ENCODE measurements at regions not wholly inside any gene's neighbourhood (a gene's known extent, or its start where the extent isn't known, plus 50 kb on each side); places are given as distances from the start of the nearest gene placed in this dataset.

GRCh38 chr4:114115526-114115925 lies 136.1 kb upstream of the ARSJ start:
- ATAC-seq (ENCODE audit: insufficient read depth, low FRiP score) (no peak), DNase-seq (no peak)
- H3K9ac ChIP-seq (ENCODE audit: insufficient read depth in 1 of 2, low read length in 2 of 2) = no peak overlapping the region
- no peaks in the 10 kb centered on the region for H3K4me1 ChIP-seq (ENCODE audit: control insufficient read depth in 5 of 5, insufficient read depth in 5 of 5, low read length in 5 of 5)
- no peak overlapping the region for H3K27ac ChIP-seq (ENCODE audit: low read depth in 1 of 2, low read length in 1 of 2)
- WGBS, 2 donors = 62 to 67% methylated on average over 2 of the region's 2 CpGs
- H3K4me3 ChIP-seq = no peak overlapping the region
- H3K9me3 ChIP-seq (ENCODE audit: control insufficient read depth in 4 of 4, insufficient read depth in 3 of 4, low read length in 3 of 4) = no peaks in the 10 kb centered on the region
- H3K36me3 ChIP-seq (ENCODE audit: control insufficient read depth in 4 of 4, insufficient read depth in 4 of 4, low read length in 4 of 4) = no peaks in the 10 kb centered on the region
- TF ChIP-seq CTCF (IDR thresholded peaks at IDR 0.05; ENCODE audit: control extremely low read depth, extremely low read depth) = no peak
- no peaks in the 10 kb centered on the region for H3K27me3 ChIP-seq (ENCODE audit: control insufficient read depth in 3 of 3, insufficient read depth in 3 of 3, low read length in 2 of 3)

- 77 to 85% methylated on average over 2 of the region's 2 CpGs for WGBS, 2 donors
- DNase-seq (no peak), ATAC-seq (ENCODE audit: insufficient read depth, low FRiP score) (no peak)
These were observed 137.4 kb upstream of the ARSJ start for GRCh38 chr4:114116861-114117260.

GRCh38 chr4:114121221-114121620 lies 141.8 kb upstream of the ARSJ start:
- DNase-seq = no peak
- no peaks in the 10 kb centered on the region for H3K4me1 ChIP-seq (ENCODE audit: control insufficient read depth in 5 of 5, insufficient read depth in 5 of 5, low read length in 5 of 5)
- H3K36me3 ChIP-seq (ENCODE audit: control insufficient read depth in 4 of 4, insufficient read depth in 4 of 4, low read length in 4 of 4) = no peaks in the 10 kb centered on the region
- WGBS, 2 donors = 95 to 98% methylated on average over 1 of the region's 1 CpG
- no peak overlapping the region for H3K27ac ChIP-seq (ENCODE audit: low read depth in 1 of 2, low read length in 1 of 2)
- no peak overlapping the region for H3K9ac ChIP-seq (ENCODE audit: insufficient read depth in 1 of 2, low read length in 2 of 2)
- TF ChIP-seq CTCF (IDR thresholded peaks at IDR 0.05; ENCODE audit: control extremely low read depth, extremely low read depth) = no peak
- H3K27me3 ChIP-seq (ENCODE audit: control insufficient read depth in 3 of 3, insufficient read depth in 3 of 3, low read length in 2 of 3) = no peaks in the 10 kb centered on the region
- peaks cover 0 to 2% (median 0%) of the 10 kb centered on the region in 4 donors for H3K9me3 ChIP-seq (ENCODE audit: control insufficient read depth in 4 of 4, insufficient read depth in 3 of 4, low read length in 3 of 4)
- H3K4me3 ChIP-seq = no peak overlapping the region
- ATAC-seq (ENCODE audit: insufficient read depth, low FRiP score) = no peak

More at GRCh38 chr4:114116861-114117260, 137.4 kb upstream of the ARSJ start:
- Histone ChIP-seq H3K27me3 (ENCODE audit: control insufficient read depth in 3 of 3, insufficient read depth in 3 of 3, low read length in 2 of 3) (no peaks in the 10 kb centered on the region), H3K9ac (ENCODE audit: insufficient read depth in 1 of 2, low read length in 2 of 2) (no peak overlapping the region), H3K27ac (ENCODE audit: low read depth in 1 of 2, low read length in 1 of 2) (no peak overlapping the region), H3K4me3 (no peak overlapping the region), H3K4me1 (ENCODE audit: control insufficient read depth in 5 of 5, insufficient read depth in 5 of 5, low read length in 5 of 5) (no peaks in the 10 kb centered on the region), H3K9me3 (ENCODE audit: control insufficient read depth in 4 of 4, insufficient read depth in 3 of 4, low read length in 3 of 4) (no peaks in the 10 kb centered on the region), H3K36me3 (ENCODE audit: control insufficient read depth in 4 of 4, insufficient read depth in 4 of 4, low read length in 4 of 4) (no peaks in the 10 kb centered on the region)
- no peak for TF ChIP-seq CTCF (IDR thresholded peaks at IDR 0.05; ENCODE audit: control extremely low read depth, extremely low read depth)

- H3K9me3 ChIP-seq (ENCODE audit: control insufficient read depth in 4 of 4, insufficient read depth in 3 of 4, low read length in 3 of 4) = peaks cover 0 to 3% (median 0%) of the 10 kb centered on the region in 4 donors
- H3K4me3 ChIP-seq = no peak overlapping the region
- no peak for TF ChIP-seq CTCF (IDR thresholded peaks at IDR 0.05; ENCODE audit: control extremely low read depth, extremely low read depth)
- H3K27ac ChIP-seq (ENCODE audit: low read depth in 1 of 2, low read length in 1 of 2) = no peak overlapping the region
- H3K36me3 ChIP-seq (ENCODE audit: control insufficient read depth in 4 of 4, insufficient read depth in 4 of 4, low read length in 4 of 4) = no peaks in the 10 kb centered on the region
- H3K27me3 ChIP-seq (ENCODE audit: control insufficient read depth in 3 of 3, insufficient read depth in 3 of 3, low read length in 2 of 3) = no peaks in the 10 kb centered on the region
- no peak overlapping the region for H3K9ac ChIP-seq (ENCODE audit: insufficient read depth in 1 of 2, low read length in 2 of 2)
- peaks cover 0 to 4% (median 0%) of the 10 kb centered on the region in 5 donors for H3K4me1 ChIP-seq (ENCODE audit: control insufficient read depth in 5 of 5, insufficient read depth in 5 of 5, low read length in 5 of 5)
- no peak for ATAC-seq (ENCODE audit: insufficient read depth, low FRiP score)
- WGBS, 2 donors = 91 to 98% methylated on average over 2 of the region's 2 CpGs
- no peak for DNase-seq
These were observed 152.8 kb upstream of the ARSJ start for GRCh38 chr4:114132199-114132598.

Measured in lung (tissue), 11 donors.